Hepatocyte (in vitro differentiated cells): ENCODE measurements at regions not wholly inside any gene's neighbourhood (a gene's known extent, or its start where the extent isn't known, plus 50 kb on each side); places are given as distances from the start of the nearest gene placed in this dataset.

ENCODE experiments used
- DNase-seq: peaks from one replicate; pipeline ENCODE4 v3.0.0-alpha.2; 2016; ENCODE audit warnings: low spot score
- H2AFZ ChIP-seq: fragments of 200-600 bp; sonication (generic); 2 replicates; pipeline ENCODE4 v1.6.0; 2016; ENCODE audit warnings: antibody characterized with exemption, mild to moderate bottlenecking
- H3K27ac ChIP-seq: fragments of 200-600 bp; sonication (generic); 2 replicates; pipeline ENCODE4 v1.5.1; 2016; ENCODE audit warnings: mild to moderate bottlenecking
- H3K27me3 ChIP-seq: fragments of 200-600 bp; sonication (generic); 2 replicates; pipeline ENCODE4 v1.6.1; 2016
- H3K36me3 ChIP-seq: fragments of 200-600 bp; sonication (generic); replicated peaks from 2 replicates; pipeline ENCODE4 v1.5.1; 2016; ENCODE audit warnings: low read depth; ENCODE audit not compliant: insufficient read depth
- H3K4me1 ChIP-seq: fragments of 200-600 bp; sonication (generic); 2 replicates; pipeline ENCODE4 v1.5.1; 2016; ENCODE audit warnings: mild to moderate bottlenecking, moderate library complexity; ENCODE audit not compliant: insufficient read depth
- H3K4me2 ChIP-seq: fragments of 200-600 bp; sonication (generic); 2 replicates; pipeline ENCODE4 v1.6.0; 2016
- H3K4me3 ChIP-seq: fragments of 200-600 bp; sonication (generic); 2 replicates; pipeline ENCODE4 v1.5.1; 2016; ENCODE audit warnings: mild to moderate bottlenecking
- H3K79me2 ChIP-seq: fragments of 200-600 bp; sonication (generic); 2 replicates; pipeline ENCODE4 v1.6.0; 2017; ENCODE audit warnings: mild to moderate bottlenecking
- H3K9me2 ChIP-seq: fragments of 200-600 bp; sonication (generic); replicated peaks from 2 replicates; pipeline ENCODE4 v1.6.0; 2017; ENCODE audit warnings: mild to moderate bottlenecking; ENCODE audit not compliant: insufficient read depth
- H3K9me3 ChIP-seq: fragments of 200-600 bp; sonication (generic); 2 replicates; pipeline ENCODE4 v1.5.1; 2016; ENCODE audit warnings: low read depth, mild to moderate bottlenecking
- H4K20me1 ChIP-seq: fragments of 200-600 bp; sonication (generic); 2 replicates; pipeline ENCODE4 v1.6.0; 2016; ENCODE audit warnings: mild to moderate bottlenecking; ENCODE audit not compliant: insufficient read depth, poor library complexity, severe bottlenecking
- CTCF ChIP-seq: fragments of 200-600 bp; sonication (generic); IDR thresholded peaks from 2 replicates; pipeline ENCODE4 v1.5.1; 2016; ENCODE audit warnings: antibody characterized with exemption, mild to moderate bottlenecking; ENCODE audit not compliant: poor library complexity
- EZH2 ChIP-seq: fragments of 200-600 bp; sonication (generic); IDR thresholded peaks from 2 replicates; pipeline ENCODE4 v1.6.1; 2016; ENCODE audit warnings: antibody characterized with exemption, mild to moderate bottlenecking, borderline replicate concordance
- EZH2phosphoT487 ChIP-seq: fragments of 200-600 bp; sonication (generic); IDR thresholded peaks from one replicate; pipeline ENCODE4 v1.6.1; 2018; ENCODE audit warnings: antibody characterized with exemption, mild to moderate bottlenecking, low read depth, moderate library complexity; ENCODE audit not compliant: unreplicated experiment, severe bottlenecking
- WGBS: methylation state at CpG from one replicate; pipeline ENCODE4 v1.1.6; 2016; ENCODE audit warnings: low lambda C conversion rate; ENCODE audit errors: missing lambda C conversion rate; 5-methylcytosine and 5-hydroxymethylcytosine counted together

GRCh38 chr12:46493834-46494181, 121.2 kb upstream of the SLC38A2 start:
- Histone ChIP-seq H3K27ac (peak overlapping the region; percentile 79), H2AFZ (no peak overlapping the region), H3K4me3 (no peak overlapping the region), H3K79me2 (peaks cover 2% of the 10 kb centered on the region), H3K4me1 (peaks cover 40% of the 10 kb centered on the region), H3K9me3 (no peaks in the 10 kb centered on the region), H4K20me1 (no peaks in the 10 kb centered on the region), H3K36me3 (no peaks in the 10 kb centered on the region), H3K27me3 (no peaks in the 10 kb centered on the region), H3K9me2 (no peaks in the 10 kb centered on the region), H3K4me2 (peak overlapping the region; percentile 45)
- DNase-seq = no peak
- WGBS = 58% methylated on average over 4 of the region's 4 CpGs
- TF ChIP-seq EZH2phosphoT487 (no peak), EZH2 (no peak), CTCF (no peak)

GRCh38 chr12:46493150-46493833, 120.7 kb upstream of the SLC38A2 start:
- Histone ChIP-seq H3K9me2 (no peaks in the 10 kb centered on the region), H3K27me3 (no peaks in the 10 kb centered on the region), H3K36me3 (no peaks in the 10 kb centered on the region), H2AFZ (no peak overlapping the region), H3K79me2 (peaks cover 2% of the 10 kb centered on the region), H3K4me1 (peaks cover 40% of the 10 kb centered on the region), H3K4me3 (no peak overlapping the region), H3K9me3 (no peaks in the 10 kb centered on the region), H3K4me2 (peak overlapping the region; percentile 45), H4K20me1 (no peaks in the 10 kb centered on the region), H3K27ac (peak overlapping the region; percentile 79)
- TF ChIP-seq CTCF (no peak), EZH2phosphoT487 (no peak), EZH2 (no peak)
- WGBS = 81% methylated on average over 5 of the region's 5 CpGs
- DNase-seq = no peak

GRCh38 chr12:46492471-46493085, 120.0 kb upstream of the SLC38A2 start:
- H3K4me2 ChIP-seq = peak overlapping the region; percentile 22
- no peaks in the 10 kb centered on the region for H3K27me3 ChIP-seq
- TF ChIP-seq EZH2phosphoT487 (no peak), EZH2 (no peak), CTCF (no peak)
- peaks cover 2% of the 10 kb centered on the region for H3K79me2 ChIP-seq
- H3K36me3 ChIP-seq = no peaks in the 10 kb centered on the region
- H3K4me1 ChIP-seq = peaks cover 40% of the 10 kb centered on the region
- DNase-seq = peak; percentile 80
- H3K9me3 ChIP-seq = no peaks in the 10 kb centered on the region
- H3K9me2 ChIP-seq = no peaks in the 10 kb centered on the region
- 42% methylated on average over 6 of the region's 6 CpGs for WGBS
- H3K27ac ChIP-seq = peak overlapping the region; percentile 79
- H4K20me1 ChIP-seq = no peaks in the 10 kb centered on the region
- H3K4me3 ChIP-seq = no peak overlapping the region
- H2AFZ ChIP-seq = no peak overlapping the region
